CD4-positive, alpha-beta T cell treated with Interleukin-1 beta for 1 hour (primary cell): ENCODE measurements at regions not wholly inside any gene's neighbourhood (a gene's known extent, or its start where the extent isn't known, plus 50 kb on each side); places are given as distances from the start of the nearest gene placed in this dataset.

Experiments used
- DNase-seq, 2 donors: peaks; one replicate each; pipeline ENCODE4 v3.0.0-alpha.2; 2020 to 2022

DNA sequence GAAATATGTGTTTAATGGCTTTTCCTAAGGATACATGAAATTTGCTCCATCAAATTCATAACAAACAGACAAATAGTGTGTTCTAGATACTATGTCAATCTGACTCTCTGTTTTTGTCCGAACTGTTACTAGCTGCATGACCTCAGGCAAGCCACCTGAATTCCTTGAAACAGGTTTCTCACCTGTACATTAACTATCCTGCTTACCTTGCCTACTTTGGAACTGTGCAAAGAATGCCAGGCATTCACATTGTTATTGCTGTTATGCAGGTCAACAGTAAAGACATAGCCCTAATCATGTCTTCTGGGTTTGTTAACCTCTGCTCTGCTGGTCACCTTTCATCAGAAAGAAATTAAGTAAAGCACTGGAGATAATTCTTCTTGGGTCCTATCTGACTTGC is 1283.9 kb upstream of the CELF2 start:
- DNase-seq: no peak

DNA sequence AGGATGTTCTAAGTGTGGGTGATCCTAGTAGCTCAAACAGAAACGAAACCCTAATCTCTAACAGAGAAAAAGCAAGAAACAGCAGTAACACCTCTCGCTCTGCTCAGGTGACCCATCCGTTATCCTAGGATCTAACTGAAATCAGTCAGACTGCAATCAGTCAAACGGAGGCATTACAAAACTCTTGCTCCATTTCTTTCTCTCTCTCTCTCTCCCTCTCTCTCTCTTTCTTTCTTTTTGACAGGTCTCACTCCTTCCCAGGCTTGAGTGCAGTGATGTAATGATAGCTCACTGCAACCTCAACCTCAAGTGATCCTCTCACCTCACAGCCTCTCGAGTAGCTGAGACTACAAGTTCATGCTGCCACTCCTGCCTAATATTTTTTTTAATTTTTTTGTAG is 1283.5 kb upstream of the CELF2 start:
- DNase-seq: no peak

DNA sequence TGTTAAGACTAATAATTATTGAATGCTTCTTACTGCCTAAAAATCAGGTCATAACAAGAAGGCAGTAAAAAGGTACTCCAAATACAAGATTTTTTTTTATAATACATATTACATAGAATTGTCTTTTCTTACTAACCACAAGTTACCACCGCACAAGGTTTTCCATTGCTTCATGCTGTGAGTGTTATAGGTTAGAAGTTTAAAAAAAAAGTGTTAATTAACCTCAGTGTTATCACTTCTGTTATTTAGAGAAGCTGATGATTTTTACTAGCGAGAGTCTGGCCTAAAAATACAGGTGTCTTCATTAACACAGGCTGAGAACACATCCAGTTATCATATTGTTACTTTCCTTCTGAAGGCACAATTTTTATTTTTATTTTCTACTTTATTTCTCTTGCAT is 1281.9 kb upstream of the CELF2 start:
- DNase-seq: no peak

DNA sequence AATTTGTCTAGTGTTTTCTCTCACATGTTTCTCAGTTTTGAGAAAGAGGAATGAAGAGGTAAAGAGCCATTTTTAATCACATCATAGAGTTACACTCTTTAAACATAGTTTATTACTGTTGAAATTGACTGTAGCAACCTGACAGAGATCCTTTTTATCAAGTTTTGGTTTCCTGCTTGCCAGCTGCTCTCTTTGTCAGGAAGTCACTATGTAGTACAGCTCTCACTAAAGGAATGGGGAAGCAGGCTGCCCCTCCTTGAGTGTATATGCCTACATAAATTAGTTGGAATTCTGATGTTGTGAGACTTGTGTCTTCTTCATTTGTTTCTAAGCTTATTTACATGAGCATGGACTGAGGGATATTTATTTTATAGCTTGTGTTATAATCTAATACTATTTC is 1274.0 kb upstream of the CELF2 start:
- DNase-seq: no peak

DNA sequence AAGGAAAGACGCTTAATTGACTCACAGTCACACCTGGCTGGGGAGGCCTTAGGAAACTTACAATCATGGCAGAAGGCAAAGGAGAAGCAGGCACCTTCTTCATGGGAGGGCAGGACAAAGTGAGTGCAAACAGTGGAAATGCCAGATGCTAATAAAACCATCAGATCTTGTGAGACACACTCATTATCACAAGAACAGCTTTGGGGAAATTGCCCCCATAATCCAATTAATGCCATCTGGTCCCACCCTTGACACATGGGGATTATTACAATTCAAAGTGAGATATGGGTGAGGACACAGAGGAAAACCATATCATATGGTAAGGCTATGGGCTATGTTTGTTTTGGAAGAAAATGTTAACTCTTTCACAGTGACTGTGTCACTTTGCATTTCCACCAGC is 1272.5 kb upstream of the CELF2 start:
- no peak for DNase-seq

DNA sequence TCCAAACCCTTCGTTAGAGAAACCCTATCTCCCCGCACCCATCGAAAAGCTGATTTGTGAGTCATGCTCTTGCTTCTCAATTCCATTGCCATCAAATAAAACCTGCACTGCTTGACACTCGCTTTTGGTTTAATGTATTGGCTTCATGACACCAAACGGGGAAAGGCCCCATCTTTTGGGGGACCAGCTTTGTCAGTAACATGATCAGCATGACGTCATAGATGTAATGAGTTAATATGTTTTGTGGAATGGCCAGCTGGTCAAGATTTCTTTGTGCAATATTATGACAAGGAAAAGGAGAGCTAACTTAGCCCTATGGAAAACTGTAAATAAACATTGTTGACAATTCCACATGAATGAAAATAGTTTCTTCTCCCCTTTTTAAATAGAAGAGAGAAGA is 1260.5 kb upstream of the CELF2 start:
- DNase-seq: no peak

DNA sequence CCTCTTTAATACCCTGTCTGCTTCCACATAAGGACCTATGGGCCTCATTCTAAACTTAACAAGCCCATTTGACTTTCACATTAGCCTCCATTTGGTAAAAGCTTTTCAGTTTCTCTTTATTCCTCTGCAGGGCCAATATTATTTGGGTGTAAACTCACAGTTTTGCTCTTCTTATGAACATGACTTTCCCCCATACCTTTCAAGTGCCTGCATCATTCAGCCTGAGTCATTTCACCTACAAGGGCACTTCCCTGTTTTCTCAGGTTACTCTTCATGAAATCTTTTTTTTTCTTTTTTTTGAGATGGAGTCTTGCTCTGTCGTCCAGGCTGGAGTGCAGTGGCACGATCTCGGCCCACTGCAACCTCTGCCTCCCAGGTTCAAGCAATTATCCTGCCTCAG is 1258.1 kb upstream of the CELF2 start:
- no peak for DNase-seq

DNA sequence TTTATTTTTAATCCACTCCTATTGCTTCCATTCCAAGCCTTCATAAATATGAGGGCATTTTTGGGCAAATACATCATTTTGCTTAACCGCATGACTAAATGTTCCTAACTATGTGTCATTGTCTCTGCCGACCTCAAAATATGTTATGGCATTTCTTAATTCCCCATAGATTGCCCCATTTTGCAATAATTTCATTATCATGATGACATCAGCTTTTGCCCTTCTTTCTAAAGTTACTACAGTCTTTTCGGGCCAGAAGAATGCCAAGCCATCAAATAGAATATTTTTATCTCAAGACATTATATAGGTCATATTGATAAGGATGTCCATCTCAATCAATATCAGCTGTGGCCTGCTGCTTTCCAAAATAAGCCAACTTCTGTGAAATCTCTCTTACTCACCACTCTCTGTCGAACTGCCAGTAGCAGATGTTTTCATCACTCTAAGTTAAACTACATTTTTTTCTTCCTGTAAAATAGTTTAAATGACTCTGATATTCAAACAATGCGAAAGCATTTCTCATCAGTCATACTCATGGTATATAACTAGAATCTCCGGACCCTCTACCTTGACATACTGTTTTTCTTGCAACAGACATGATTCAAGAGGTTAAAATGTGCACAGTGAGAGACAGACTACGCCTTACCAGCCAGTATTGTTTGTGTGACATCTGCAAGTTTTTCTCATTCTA is 1254.6 kb upstream of the CELF2 start:
- no peak for DNase-seq

DNA sequence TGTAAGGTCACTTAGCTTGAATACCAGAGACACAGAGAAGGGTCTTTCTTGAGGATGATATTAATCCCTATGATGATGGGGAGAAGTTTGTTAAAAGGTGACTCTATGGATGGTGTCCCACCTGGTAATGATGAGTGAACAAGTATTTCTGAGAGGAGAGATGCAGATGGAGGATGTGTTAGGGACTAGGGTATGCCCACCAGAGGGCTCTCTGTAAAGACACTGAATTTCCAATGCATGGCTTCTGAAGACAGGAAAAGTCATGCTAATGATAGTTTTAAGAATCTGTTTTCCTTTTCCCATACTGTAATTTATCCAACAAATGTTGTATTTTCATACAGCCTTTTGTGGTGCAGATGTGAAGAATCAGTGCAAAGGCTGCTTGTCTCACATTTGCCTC is 1250.9 kb upstream of the CELF2 start:
- no peak for DNase-seq

DNA sequence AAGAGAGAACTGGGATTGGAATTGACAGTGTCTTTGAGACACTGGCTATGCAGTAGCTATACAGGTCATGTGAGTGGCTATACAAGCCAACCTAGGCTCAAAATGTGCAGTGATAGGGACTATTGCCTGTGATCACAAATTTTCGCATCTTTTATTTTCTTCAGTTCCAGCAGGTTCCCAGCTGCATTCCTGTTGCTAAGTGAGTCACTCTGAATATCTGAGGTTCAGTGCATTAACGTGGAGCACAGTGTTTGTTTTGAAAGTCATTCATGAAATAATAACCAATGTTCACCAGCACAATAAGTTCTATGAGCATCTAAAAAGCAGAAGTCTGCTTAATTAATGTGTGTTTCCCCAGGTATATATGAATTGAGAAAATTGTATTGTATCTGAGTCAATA is 1236.0 kb upstream of the CELF2 start:
- no peak for DNase-seq

DNA sequence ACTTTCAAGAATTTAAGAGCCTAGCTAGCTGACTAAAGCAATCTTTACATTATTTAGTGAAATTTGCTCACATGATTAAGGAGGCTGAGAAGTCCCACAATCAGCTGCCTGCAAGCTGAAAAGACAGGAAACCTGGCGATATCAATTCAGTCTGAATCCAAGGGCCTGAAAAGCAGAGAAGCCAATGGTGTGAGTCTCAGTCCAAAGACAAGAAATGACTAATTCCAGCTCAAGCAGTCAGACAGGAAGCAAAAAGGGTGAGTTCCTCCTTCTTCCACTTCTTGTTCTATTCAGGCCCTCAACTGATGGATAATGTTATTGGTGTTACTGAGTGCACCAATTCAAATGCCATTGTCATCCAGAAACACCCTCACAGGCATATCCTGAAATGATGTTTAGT is 1231.6 kb upstream of the CELF2 start:
- no peak for DNase-seq

DNA sequence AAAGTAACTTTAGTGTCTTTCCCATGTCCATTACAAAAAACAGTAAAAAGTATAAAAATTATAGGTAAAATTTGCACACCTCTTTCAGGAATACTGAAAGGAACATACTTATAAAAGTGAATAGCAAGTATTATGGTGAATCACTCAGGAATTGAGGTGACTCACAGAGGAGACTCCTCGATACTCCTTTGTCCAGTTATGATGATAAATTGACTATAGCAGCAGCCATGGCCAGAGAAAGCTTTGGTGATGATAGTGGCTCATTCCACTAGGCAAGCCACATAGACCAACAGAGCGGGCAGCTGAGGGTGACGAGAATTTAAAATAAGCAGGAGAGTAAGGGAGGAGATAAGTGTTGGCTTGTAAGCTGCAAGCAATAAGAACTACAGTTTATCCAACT is 1231.1 kb upstream of the CELF2 start:
- no peak for DNase-seq

DNA sequence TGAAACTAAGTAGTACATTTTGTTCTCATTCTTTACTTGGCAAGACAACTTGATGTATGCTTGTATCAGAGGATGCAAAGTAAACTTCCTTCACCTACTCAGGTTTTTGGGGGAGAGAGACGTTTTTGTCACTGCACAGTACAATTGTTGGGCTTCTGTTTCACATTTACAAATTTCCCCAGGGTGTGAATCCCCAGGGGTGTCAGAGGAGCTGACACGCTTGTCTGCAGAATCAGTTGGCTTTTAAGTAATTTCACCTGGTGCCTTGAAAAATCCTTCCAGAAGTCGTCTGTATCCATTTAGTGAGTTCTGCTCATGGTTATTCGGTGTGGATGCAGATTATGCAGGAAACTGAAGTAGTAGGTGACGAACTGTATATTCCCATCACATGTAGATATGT is 1227.7 kb upstream of the CELF2 start:
- DNase-seq: no peak

DNA sequence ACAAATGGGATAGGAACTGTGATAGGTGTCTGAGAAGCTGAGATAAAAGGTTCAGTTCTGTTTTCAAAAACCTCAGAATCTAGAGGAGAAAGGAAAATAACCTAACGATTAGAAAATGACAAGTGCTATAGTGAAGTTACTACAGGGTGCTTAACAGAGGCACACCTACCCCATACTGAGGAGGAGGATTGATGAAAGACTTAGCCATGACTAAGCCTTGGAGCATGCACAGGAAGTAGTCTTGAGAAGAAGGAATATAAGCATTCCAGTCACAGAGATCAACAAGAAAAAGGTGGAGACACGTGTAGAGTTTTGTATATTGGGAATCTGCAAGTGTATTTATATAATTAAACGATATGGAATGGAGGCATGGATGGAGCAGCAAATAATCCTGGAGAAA is 1225.5 kb upstream of the CELF2 start:
- DNase-seq: no peak

DNA sequence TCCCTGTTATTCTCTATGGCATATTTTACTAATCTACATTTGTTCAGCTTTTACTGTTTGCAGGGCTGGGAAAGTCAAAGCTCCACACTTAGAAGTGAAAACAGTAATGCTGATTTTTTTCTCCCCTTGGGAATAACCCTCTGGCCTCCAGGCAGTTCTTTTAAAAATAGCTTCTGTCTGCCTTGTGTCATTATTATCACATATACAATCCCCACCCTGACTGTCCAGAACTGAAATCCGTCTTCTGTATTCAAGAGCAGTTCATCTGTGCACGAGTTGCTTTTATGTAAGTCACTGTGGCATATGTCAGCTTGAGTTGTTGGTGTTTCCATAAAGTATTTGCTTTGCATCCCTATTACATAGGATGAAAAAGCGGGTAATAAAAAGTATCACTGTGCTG is 1221.1 kb upstream of the CELF2 start:
- no peak for DNase-seq

DNA sequence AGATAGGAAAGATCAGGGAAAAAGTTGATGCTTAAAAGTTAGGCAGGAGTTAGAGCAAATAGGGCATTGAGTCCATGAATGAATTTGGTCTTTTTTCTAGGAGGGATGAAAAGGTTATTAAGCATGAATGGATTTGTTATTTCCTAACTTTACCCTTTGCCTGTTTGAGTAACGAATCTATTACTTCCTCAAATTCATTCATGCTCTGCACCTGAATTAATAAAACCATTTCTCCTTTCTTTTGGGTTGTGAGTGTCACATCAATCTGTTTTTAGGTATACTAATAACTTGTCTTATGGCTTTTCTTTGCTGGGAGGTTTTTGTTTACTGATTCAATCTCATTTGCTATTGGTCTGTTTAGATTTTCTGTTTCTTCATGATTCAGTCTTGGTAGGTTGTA is 1217.7 kb upstream of the CELF2 start:
- no peak for DNase-seq

DNA sequence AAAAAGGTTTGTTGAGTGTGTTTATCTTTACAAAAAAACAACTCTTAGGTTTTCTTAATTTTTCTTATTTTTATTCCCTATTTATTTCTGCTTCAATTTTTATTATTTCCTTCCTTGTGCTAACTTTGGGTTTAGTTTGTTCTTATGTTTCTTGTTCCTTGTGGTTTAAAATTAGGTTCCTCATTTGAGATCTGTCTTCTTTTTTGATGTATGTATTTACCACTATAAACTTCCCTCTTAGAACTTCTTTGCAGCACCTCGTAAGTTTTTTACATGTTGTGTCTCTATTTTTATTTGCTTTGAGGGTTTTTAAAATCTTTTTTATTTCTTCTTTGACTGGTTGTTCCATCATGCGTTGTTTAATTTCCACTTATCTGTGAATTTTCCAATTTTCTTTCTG is 1217.1 kb upstream of the CELF2 start:
- no peak for DNase-seq

DNA sequence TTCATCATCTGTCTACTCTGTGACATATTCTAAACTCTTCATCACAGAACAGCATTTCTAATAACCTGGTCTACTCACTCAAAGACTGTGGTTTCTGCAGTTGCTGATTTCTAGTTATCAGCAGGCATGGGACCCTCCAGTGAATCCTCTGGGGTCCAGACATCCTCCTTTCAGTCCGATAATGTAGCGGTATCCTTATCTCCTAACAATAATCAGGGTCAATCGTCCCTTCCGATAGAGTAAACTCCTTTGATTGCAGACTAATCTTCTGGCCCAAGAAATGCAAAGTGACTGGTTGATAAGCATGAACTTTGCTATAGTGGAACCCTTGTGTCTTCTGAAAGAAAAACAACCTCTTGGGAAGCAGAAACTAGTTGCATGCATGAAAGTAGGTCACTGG is 1209.8 kb upstream of the CELF2 start:
- no peak for DNase-seq

DNA sequence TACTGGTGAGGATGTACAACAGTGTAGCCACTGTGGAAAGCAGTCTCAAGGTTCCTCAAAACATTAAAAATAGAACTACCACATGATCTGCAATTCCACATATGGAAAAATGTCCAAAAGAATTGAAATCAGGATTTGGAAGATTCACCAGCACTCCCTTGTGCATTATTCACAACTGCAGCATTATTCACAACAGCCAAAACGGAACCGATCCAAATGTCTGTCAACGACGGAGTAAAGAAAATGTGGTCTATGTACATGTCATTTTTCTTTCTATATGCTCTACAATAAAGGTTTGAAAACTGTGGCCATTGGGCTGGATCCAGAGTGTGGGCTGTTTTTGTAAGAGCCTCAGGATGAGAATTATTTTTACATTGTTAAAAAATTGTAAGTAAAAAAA is 1206.1 kb upstream of the CELF2 start:
- no peak for DNase-seq

DNA sequence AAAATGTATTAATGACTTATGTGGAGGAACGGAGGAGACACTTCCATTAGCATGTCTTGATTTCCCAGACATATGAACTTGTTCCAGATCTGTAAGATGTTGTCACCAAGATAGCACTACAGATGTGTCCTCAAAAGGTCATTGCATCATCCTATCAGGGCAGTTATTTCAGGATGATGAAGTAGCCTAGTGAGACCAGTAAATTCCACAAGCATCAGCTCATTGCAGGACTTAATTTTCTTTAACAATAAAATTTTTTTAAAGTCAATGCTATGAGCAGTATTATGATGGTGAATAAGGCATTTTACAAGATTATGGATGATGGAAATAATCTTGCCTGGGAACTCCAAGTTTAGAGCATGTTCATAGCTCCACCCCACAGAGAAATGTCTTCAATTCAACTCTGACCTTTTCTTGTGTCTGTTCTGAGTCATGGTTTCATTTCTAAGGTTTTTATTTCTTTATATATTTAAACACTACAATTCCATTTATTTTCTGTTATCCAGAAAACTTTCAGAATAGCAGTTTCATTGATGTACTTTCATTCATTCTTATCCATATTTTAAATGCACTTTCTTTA is 1203.3 kb upstream of the CELF2 start:
- DNase-seq: no peak

DNA sequence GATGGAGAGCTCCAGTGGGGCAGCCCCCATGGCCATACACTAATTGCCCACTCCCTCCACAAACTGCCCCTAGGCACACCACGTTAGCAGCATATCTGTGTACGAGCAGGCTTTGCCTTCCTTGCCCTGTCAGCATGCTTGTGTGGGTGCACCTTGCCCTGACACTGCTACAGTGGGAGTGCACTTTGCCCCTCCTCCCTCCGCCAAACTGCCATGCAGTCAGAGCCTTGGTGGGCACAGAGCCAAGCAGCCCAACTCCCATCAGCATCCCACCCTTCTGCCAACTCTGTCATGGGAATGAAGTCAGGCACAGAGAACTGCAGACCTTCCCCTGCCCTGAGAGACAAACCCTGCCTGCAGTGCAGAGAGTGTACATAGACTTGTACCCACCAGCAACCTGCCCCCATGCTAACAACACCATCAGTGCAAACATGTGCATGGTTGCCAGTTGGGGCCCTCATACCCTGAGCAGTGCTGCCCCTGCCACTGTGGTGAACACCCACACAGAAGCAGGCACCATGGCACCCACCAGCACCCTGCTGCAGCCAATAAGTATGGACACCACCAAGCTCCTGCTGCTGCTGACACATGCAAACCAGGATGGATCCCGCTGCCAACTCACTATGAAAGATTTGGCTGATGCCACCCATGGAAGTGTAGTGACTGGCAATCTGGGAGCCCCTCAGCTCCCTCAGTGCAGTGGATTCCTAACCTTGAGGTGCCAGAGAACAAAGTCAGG is 1197.7 kb upstream of the CELF2 start:
- no peak for DNase-seq

DNA sequence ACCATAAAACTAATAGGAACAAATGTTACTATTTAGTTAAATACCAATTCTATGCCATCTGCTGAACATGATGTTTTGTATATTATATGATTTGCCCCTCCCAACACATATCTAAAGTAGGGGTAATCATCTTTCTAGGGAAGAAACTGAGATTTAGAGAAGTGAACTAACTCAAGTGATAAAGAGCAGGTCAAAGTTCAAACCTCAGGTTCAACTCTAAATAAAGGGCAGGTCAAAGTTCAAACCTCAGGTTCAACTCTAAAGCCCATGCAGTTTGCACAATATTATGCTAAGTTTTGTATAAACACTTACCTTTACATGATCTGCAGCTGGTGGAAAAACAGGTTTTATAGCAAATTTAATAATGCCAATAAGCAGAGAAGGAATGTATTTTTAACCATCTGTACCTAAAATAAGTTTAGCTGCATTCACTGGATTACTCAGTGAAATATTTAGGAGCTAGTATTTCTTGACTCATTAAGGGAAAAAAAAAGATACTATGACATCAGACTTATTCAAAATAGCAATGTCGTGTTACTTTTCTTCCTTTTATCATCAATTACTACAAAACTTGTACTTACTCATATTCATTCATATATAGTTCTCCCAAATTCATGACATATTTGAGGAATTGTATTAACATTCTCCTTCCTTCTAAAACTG is 1194.3 kb upstream of the CELF2 start:
- DNase-seq: no peak

DNA sequence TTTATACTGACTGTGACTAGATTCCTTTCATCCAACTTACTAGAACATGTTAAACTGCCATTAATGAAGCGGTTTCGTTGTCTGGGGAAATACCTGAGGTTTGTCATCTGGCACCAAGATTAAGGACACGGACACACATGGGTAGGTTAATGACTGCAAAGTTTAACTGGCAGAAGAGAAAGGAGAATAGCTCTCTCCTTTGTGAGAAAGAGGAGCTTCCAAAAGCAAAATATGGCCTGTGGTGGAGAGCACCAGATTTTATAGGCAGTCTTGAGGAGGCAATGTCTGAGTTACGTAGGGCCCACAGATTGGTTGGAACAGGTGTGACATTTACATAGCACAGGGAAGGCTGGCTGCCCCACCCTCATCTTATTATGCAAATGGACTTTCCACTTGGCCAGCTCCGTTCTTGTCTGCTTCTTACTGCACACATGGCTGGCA is 1193.0 kb upstream of the CELF2 start:
- no peak for DNase-seq

DNA sequence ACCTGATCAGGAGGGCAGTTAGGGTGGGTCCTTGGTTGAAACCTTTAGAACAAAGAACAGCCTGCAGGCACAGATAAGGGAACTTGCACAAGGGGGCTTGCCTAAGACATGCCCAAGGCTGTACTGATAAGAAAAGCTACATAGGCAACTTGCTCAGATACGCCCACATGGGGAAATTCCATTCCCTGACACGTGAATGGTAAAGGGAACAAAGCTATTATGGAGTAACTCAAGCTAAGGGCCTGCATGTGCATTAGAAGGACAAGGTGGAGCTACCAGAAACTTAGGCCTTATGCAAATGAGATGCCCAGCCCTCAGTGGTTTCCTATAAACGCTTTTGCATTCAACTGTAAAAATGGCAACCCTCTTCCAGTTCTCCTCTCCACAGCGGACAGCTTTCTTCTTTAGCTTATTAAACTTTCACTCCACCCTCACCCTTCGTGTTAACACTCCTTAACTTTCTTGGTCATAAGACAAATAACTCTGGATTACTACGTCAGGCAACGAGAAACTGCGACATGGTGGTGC is 1192.1 kb upstream of the CELF2 start:
- no peak for DNase-seq
